GM12873 (cell line): ENCODE measurements at regions not wholly inside any gene's neighbourhood (a gene's known extent, or its start where the extent isn't known, plus 50 kb on each side); places are given as distances from the start of the nearest gene placed in this dataset.

Source experiments
- TF ChIP-seq, protein P1 (sequence below): IDR thresholded peaks from 2 replicates; pipeline ENCODE4 v1.5.1; 2012; ENCODE audit warnings: low read depth, mild to moderate bottlenecking, moderate library complexity, low read length, control low read depth; ENCODE audit not compliant: insufficient read depth; ENCODE audit errors: missing control alignments

- TF ChIP-seq, protein P1, sequence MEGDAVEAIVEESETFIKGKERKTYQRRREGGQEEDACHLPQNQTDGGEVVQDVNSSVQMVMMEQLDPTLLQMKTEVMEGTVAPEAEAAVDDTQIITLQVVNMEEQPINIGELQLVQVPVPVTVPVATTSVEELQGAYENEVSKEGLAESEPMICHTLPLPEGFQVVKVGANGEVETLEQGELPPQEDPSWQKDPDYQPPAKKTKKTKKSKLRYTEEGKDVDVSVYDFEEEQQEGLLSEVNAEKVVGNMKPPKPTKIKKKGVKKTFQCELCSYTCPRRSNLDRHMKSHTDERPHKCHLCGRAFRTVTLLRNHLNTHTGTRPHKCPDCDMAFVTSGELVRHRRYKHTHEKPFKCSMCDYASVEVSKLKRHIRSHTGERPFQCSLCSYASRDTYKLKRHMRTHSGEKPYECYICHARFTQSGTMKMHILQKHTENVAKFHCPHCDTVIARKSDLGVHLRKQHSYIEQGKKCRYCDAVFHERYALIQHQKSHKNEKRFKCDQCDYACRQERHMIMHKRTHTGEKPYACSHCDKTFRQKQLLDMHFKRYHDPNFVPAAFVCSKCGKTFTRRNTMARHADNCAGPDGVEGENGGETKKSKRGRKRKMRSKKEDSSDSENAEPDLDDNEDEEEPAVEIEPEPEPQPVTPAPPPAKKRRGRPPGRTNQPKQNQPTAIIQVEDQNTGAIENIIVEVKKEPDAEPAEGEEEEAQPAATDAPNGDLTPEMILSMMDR, result no peak
Measured at GRCh38 chr2:9109871-9110270, 96.7 kb upstream of the ASAP2 start.

GRCh38 chr2:9108210-9108967, 98.2 kb upstream of the ASAP2 start:
- TF ChIP-seq, protein P1, result no peak

DNA sequence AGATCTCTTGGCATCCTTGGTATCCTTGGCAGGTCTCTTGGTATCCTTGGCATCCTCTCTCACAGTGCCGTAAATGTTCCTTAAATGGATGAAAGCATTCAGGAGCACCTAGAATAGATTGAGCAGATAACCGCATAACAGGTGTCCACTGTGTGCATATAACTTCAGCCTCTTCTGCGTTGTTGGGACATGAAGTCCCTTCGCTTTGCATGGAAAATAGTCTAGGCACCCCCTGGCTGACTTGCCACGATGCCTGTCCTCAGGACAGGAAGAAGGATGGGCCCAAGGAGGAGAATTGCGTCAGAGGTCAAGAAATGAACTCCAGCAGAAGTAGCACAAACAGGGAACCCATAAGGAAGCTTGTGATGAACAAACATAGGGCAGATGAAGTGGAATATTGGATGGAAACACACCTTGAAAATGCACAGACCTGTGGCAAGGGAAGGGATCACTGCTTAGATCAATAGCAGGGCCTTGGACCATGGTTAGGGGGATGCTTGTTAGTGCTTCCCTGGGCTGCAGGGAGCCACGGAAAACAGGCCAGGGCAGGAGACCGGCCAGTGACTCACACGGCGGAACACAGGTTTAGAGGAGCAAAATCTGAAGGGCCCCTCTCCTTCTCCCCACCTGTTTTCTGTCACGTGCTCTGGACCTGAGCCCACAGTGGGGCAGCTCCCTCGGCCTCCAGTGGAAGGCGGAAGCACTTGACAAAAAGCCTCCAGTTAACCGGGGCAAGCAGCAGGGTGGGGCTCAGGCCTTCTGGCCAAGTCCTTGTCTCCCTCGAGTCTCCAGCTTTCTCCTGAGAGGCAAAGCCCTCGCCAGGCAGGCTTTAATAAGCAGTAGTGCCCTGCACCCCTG, 99.2 kb upstream of the ASAP2 start:
- TF ChIP-seq, protein P1, result no peak

DNA sequence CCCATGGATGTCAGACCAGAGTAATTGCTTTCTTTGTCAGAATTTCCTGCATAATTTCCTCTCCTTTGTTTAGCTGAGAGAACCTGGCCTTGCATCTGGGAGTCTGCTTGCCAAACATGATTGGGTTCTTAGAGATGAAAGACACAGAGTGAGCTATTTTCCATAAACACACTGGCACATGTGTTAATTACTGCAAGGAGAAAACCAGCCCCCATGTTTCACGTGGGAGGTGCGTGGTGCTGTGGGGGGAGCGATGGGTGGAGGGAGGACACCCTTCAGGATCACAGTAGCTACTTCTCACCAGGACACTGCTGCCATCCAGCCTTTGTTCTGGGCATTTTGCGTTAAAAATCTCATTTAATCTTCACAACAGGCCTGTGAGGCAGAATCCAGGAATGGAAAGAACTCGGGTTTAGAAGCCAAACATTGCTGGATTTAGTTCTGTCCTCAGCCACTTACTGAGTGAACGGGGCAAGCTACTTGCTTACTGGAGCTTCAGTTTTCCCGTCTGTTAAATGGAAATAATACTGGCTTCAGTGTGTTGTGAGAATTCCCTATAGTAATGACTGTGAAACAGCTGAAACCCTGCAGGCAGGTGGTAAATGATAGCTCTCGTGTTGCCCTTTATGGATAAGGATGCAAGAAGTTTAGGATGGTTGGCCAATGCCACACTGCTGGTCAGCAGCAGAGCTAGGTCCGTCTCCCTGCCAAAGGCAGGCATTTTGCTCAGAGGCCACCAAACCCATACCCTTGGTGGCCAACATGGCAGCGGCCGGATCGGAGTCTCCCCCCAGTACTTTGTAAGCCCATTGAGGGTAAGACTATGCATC, 100.1 kb upstream of the ASAP2 start:
- TF ChIP-seq, protein P1, result no peak

GRCh38 chr2:9105601-9106337, 100.8 kb upstream of the ASAP2 start:
- TF ChIP-seq, protein P1, result no peak

DNA sequence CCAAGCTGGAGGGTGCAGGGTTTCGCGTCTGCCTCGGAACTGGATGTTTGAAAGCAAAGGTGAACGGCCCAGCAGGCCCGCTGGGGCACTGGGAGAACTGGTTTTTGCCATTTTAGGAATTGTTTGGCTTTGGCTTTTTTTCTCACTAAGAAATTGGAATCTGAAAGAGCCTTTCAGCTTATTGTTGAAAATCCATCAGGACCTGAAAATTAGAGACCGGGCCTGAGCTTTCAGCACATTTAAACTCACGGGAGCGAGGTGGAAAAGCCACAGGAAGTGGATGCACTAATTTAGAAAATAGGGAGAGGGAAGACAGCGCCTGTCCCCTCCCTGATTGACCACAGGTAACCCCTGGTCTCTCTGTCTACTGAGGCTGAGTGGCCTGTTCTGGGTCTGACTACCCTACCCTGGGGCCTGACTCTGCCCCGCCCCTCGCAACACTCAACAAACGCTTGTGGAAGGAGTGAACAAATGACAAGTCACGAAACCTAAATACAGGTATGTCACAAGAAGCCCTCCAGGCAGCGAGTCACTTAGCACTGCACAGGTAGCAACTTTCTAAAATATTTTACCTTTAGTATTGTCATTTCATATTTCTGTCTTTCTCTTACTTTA, 100.3 kb upstream of the MBOAT2 start:
- TF ChIP-seq, protein P1, result no peak
